Muscle of arm (tissue), 1 donor: ENCODE measurements at regions not wholly inside any gene's neighbourhood (a gene's known extent, or its start where the extent isn't known, plus 50 kb on each side); places are given as distances from the start of the nearest gene placed in this dataset.

Experiments
- DNase-seq: peaks from one replicate; pipeline ENCODE4 v3.0.0-alpha.2; 2013

DNA sequence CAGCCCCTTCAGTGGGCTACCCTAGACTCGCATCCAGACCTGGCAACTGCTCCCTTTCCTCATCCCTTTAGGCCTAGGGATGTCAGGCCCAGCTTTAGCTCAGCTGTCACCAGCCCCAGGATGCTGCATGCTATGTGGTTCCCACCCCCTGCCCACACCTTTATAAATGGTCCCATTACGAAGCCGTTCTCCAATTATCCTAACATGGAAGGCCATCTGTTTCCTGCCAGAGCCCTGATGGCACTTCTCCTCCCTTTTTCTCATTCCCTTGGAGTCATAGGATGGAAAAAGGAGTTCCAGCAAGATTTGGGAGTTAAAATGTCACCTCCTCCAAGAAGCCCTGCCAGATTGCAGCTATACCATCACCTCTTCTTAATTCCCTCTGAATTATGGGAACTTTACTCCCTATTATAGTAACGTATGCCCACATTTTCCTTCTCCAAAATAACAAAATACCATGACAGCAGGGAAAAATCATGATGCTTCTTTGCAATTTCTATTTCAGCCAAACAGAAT is 205.0 kb upstream of the GRIK3 start:
- no peak for DNase-seq

- DNase-seq = no peak
Observed at GRCh38 chr1:37240897-37241296, 206.6 kb upstream of the GRIK3 start.

GRCh38 chr1:37242501-37242900 is 208.2 kb upstream of the GRIK3 start:
- DNase-seq = no peak

DNA sequence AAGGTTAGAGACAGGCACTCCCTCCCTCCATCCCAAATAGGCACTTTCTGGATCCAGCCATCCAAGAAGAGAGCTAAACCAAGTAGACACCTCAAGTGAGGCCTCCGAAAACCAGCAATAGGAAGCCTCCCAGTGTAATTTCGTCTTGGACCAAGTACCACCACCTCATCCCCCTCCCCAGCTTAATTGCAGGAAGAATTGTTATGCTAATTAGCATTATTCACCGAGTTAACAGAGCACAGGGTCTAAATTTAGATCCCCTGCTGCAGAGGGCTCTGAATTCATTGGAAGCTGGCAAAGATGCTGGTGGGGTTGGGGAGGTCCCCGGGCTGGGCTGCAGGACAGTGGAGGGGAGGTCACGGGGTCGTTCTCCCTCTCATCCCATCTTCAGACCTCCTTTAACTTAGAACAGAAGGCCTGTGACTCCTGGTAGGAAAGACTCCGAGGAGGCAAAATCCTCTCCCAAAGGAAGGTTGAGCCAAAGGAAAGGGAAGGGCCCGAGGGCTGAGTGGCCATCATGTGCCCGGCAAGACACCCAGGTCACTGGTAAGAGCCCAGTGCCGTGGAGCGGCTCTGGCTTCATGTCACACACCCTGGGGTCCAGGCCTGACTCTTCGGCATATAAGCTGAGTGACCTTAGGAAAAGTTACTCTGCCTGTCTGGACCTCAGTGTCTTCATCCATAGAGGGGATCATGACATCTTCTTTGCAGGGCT is 209.2 kb upstream of the GRIK3 start:
- DNase-seq = no peak

GRCh38 chr1:37244083-37244480 is 209.8 kb upstream of the GRIK3 start:
- no peak for DNase-seq

DNA sequence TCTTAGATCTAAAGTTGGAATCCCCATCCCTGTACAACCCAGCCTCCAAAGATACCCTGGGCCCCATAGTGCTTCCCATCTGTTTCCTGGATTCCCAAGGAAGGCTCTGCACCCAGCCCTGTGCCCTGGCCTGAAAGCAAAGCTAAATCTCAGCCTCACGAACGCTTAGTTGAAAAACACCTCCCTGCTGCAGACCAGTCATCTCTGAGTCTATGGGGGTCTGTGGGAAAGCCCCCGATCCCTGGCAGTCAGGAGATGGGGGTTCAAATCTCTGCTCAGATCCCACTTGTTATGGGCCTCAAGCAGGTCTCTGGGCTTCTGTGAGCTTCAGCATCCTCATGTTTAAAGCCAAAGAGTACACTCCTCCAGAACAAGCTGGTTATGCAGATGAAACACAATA is 210.5 kb upstream of the GRIK3 start:
- DNase-seq = no peak

DNA sequence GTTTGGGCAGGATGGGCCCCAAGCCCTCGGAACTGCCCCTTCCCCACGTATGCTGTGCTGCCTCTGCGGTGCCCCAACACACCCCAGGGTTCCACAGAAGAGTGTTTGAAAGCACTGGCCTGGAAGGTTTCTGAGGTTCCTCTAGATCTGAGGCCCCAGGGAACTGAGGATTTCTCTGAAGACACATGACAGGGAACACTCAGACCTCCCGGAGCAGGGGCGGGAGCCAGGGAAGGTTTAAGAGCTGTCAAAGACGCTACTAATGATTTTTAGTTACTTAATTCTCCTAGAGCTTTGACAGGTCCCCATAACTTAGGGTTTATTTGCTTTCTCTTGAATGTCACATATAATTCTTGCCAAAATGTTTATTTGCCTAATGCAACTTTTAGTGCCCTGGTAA is 212.3 kb upstream of the GRIK3 start:
- DNase-seq = no peak

- no peak for DNase-seq
Observed at GRCh38 chr1:37250371-37250770, 216.1 kb upstream of the GRIK3 start.

DNA sequence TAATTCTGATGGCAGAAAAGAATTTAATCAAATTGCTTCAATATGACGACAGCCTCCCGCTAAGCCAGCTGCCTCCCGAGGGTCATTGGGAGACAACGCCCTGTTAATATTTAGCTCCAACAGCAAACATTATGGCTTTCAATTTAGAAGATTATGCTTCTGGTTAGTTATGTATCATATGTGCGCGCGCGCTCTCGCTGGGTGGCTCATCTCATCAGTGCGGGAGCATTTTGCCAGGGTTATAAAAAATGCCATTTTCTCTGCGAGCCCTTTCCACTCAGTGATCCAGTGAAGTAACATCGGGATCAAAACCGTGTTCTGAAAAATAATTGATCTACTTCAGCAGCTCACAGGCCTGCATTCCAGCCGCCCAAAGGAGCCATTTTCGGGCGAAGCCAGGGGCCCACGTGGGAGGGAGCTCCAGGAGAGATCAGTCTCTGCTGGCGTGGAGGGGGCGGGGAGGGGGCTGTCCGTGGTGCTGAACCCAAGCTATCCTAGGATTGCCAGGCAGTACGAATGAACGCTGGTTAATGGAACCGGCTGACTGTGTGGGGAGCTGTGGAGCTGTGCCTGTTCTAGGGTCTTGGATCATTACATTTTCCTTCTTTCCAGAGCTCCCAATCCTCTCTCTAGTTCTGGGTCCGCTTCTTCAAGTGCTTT is 219.1 kb upstream of the ZC3H12A start:
- peak; percentile 25 for DNase-seq

DNA sequence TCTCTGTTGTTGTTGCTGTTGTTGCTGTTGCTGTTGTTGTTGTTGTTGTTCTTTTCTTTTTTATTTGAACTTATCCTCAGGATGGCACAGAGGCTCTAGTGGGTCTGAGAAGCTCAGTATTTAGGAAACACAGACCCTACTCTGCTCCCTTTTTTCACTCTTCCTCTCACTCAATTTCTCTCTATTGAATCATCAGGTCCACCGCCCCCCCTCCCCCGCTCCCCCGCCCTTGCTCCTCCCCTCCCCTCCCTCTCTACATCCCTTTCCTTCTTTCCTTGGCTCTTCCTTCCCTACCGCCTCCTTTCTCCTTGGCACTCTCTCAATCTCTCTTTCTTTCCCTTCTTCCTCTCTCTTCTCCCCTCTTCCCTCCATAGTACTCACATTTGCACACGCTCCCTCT is 218.5 kb upstream of the ZC3H12A start:
- no peak for DNase-seq

GRCh38 chr1:37257646-37258045 is 216.7 kb upstream of the ZC3H12A start:
- no peak for DNase-seq

- no peak for DNase-seq
Observed at GRCh38 chr1:37258068-37258467, 216.3 kb upstream of the ZC3H12A start.

GRCh38 chr1:37259019-37259418 is 215.4 kb upstream of the ZC3H12A start:
- DNase-seq = no peak

GRCh38 chr1:37261129-37261528 is 213.3 kb upstream of the ZC3H12A start:
- DNase-seq = no peak

- DNase-seq = no peak
Observed at GRCh38 chr1:37262439-37263170, 211.8 kb upstream of the ZC3H12A start.

DNA sequence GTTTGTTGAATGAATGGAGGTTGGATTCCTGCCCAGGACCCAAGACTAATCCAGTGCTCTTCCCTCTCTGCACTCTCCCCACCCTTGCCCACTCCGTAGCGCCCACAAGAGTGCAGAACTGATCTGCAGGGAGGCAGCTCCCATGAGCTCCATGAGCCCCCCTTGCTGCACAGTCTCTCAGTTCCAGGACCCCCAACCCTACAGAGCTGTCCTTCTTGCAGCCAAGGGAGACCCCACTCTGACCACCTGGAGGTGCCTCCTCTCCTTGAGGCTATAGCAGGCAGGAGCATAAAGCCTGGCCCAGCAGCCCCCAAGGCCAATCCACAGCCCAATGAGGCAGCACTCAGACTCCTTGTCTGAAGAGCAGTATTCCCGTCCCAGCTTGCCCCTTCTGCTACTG is 209.2 kb upstream of the ZC3H12A start:
- DNase-seq = no peak

- no peak for DNase-seq
Observed at GRCh38 chr1:37265786-37266667, 208.4 kb upstream of the ZC3H12A start.

- no peak for DNase-seq
Observed at GRCh38 chr1:37267111-37267835, 207.1 kb upstream of the ZC3H12A start.

DNA sequence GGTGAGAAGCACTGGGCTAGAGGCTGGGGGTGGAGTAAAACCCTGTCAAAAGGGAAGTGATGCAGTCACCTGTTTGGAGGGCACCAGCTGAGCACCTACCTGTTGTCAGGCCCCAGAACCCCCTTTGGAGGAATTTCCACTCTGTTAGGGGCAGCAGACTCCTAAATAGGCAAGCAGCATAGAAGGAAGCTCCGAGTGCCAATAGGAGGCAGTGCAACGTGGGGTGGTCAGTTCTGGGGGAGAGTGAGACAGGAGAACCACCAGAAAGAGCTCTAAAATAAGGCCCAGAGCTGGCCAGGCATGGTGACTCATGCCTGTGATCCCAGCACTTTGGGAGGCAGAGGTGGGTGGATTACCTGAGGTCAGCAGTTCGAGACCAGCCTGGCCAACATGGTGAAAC is 203.7 kb upstream of the ZC3H12A start:
- DNase-seq = no peak

DNA sequence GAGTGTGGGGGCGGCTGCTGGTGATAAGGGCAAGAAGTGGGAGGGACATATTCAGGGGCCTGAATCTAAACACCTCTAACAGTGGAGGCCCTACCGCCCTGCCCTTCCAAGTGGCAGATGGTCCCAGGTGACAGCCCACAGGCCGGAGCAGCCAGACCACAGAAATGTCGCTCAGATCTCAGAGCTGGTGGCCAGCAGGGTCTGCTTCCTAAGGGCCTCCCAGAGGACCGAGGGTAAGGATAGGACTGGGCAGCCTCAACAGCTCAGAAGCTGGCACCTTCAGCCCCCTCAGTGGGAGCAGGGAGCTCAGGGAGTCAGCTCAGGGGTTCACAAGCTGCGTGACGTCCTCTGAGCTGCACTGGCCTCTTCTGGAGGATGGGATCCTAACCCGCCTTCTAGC is 201.8 kb upstream of the ZC3H12A start:
- DNase-seq = no peak

DNA sequence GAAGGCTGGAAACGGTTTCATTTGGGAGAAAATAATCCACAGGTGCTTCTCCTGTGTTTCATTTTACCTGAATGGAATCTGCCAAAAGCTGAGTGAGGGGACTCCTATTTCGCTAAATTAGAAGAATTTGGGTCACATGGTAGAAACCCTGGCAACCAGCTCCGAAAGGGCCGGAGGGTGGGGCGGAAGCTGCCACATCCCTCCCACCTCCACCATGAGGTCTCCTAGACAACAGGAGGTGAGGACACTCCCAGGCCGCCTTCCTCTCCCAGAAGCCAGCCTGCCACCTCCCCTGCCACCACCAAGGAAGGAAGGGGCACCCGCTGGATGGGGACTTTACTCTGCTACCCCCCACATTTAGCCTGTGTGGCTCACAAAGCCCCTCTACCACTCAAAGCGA is 199.9 kb upstream of the ZC3H12A start:
- DNase-seq = no peak
